ENCODE measurements at regions not wholly inside any gene's neighbourhood (a gene's known extent, or its start where the extent isn't known, plus 50 kb on each side); places are given as distances from the start of the nearest gene placed in this dataset.

GRCh38 chr2:37832590-37833197 is 92.4 kb upstream of the RMDN2 start:
- FAIRE-seq (peak; percentile 93), DNase-seq (ENCODE audit: insufficient read length, low spot score) (peak; percentile 36)
- TF ChIP-seq SPI1 (IDR thresholded peaks at IDR 0.05; ENCODE audit: low read depth, low read length) (no peak), POLR2AphosphoS5 (IDR thresholded peaks at IDR 0.05; ENCODE audit: low read depth, low read length) (no peak), PAX5 (IDR thresholded peaks at IDR 0.05; ENCODE audit: insufficient read depth, low read length, severe bottlenecking) (no peak), POLR2A (IDR thresholded peaks at IDR 0.05; ENCODE audit: low read depth, low read length) (no peak), TAF1 (IDR thresholded peaks at IDR 0.05; ENCODE audit: low read depth, low read length) (no peak), POU2F2 (IDR thresholded peaks at IDR 0.05; ENCODE audit: low read depth, low read length) (no peak)

DNA sequence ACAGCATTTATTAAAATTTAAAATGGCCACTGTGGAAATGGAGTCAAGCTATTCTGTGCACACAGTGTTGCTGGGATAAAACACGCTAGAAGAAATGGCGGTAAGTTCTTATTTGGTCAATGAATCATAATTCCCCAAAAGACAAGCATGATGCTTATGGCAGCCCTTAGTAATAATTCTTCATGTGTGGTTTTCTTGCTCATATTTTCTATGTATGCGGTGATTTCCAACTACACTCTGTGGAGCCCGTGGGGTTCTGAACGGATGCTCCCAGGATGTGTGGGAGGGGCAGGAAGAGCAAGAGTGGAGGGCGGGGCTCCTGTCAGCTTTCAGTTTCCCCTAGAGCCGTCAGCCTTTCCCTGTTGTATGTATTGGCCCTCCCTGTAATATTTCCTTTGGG is 91.7 kb upstream of the RMDN2 start:
- FAIRE-seq (no peak), DNase-seq (ENCODE audit: insufficient read length, low spot score) (no peak)
- TF ChIP-seq SPI1 (IDR thresholded peaks at IDR 0.05; ENCODE audit: low read depth, low read length) (no peak), POLR2A (IDR thresholded peaks at IDR 0.05; ENCODE audit: low read depth, low read length) (no peak), POU2F2 (IDR thresholded peaks at IDR 0.05; ENCODE audit: low read depth, low read length) (no peak)

- no peak for TF ChIP-seq POLR2AphosphoS5 (IDR thresholded peaks at IDR 0.05; ENCODE audit: low read depth, low read length)
- no peak for TF ChIP-seq POU2F2 (IDR thresholded peaks at IDR 0.05; ENCODE audit: low read depth, low read length)
- no peak for TF ChIP-seq TAF1 (IDR thresholded peaks at IDR 0.05; ENCODE audit: low read depth, low read length)
- no peak for TF ChIP-seq PAX5 (IDR thresholded peaks at IDR 0.05; ENCODE audit: insufficient read depth, low read length, severe bottlenecking)
- no peak for TF ChIP-seq SPI1 (IDR thresholded peaks at IDR 0.05; ENCODE audit: low read depth, low read length)
Observed at GRCh38 chr2:37836270-37836669, 88.8 kb upstream of the RMDN2 start.

GRCh38 chr2:37836711-37837110 is 88.4 kb upstream of the RMDN2 start:
- FAIRE-seq, result no peak

More at GRCh38 chr2:37836270-37836669, 88.8 kb upstream of the RMDN2 start:
- no peak for DNase-seq (ENCODE audit: insufficient read length, low spot score)
- no peak for FAIRE-seq

DNA sequence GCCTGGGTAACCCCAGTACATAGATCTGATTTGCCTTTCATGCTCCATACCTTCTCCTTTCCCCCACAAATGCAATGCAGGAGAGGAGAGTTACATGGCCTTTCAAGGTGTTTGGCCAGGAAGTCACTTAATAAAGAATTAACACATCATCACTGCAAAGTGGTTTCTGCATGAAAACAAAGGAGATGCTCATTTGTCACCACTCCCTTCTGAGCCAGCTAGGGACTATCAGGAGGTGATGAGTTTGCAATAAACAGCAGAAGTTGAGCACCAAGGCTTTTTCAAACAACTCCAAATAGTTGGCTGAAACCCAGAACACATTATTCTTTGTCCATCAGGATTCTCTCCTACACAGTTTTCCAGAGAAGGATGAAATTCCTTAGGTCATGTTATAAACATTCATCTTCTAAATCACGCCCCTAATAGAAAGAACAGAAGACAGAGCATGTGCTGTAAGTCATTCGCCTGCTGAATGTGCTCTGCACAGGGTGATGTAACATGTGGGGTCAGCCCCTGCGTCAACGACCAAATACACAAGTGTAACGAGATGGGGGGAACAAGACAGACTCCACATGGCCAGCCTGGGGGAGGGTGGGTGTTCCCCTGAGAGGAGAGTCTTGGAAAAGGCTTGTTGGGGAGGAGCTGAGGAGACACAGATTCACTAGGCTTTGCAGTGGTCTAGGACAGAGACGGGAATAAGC is 87.3 kb upstream of the RMDN2 start:
- TF ChIP-seq PAX5 (IDR thresholded peaks at IDR 0.05; ENCODE audit: insufficient read depth, low read length, severe bottlenecking), result no peak
- no peak for TF ChIP-seq POLR2A (IDR thresholded peaks at IDR 0.05; ENCODE audit: low read depth, low read length)
- TF ChIP-seq POLR2AphosphoS5 (IDR thresholded peaks at IDR 0.05; ENCODE audit: low read depth, low read length), result no peak
- TF ChIP-seq SPI1 (IDR thresholded peaks at IDR 0.05; ENCODE audit: low read depth, low read length), result no peak
- TF ChIP-seq POU2F2 (IDR thresholded peaks at IDR 0.05; ENCODE audit: low read depth, low read length), result no peak
- no peak for TF ChIP-seq TAF1 (IDR thresholded peaks at IDR 0.05; ENCODE audit: low read depth, low read length)
- no peak for FAIRE-seq
- DNase-seq (ENCODE audit: insufficient read length, low spot score), result no peak

More at GRCh38 chr2:37836711-37837110, 88.4 kb upstream of the RMDN2 start:
- no peak for TF ChIP-seq POLR2AphosphoS5 (IDR thresholded peaks at IDR 0.05; ENCODE audit: low read depth, low read length)
- TF ChIP-seq POLR2A (IDR thresholded peaks at IDR 0.05; ENCODE audit: low read depth, low read length), result no peak
- TF ChIP-seq POU2F2 (IDR thresholded peaks at IDR 0.05; ENCODE audit: low read depth, low read length), result no peak
- TF ChIP-seq TAF1 (IDR thresholded peaks at IDR 0.05; ENCODE audit: low read depth, low read length), result no peak
- TF ChIP-seq PAX5 (IDR thresholded peaks at IDR 0.05; ENCODE audit: insufficient read depth, low read length, severe bottlenecking), result no peak
- TF ChIP-seq SPI1 (IDR thresholded peaks at IDR 0.05; ENCODE audit: low read depth, low read length), result no peak
- no peak for DNase-seq (ENCODE audit: insufficient read length, low spot score)

DNA sequence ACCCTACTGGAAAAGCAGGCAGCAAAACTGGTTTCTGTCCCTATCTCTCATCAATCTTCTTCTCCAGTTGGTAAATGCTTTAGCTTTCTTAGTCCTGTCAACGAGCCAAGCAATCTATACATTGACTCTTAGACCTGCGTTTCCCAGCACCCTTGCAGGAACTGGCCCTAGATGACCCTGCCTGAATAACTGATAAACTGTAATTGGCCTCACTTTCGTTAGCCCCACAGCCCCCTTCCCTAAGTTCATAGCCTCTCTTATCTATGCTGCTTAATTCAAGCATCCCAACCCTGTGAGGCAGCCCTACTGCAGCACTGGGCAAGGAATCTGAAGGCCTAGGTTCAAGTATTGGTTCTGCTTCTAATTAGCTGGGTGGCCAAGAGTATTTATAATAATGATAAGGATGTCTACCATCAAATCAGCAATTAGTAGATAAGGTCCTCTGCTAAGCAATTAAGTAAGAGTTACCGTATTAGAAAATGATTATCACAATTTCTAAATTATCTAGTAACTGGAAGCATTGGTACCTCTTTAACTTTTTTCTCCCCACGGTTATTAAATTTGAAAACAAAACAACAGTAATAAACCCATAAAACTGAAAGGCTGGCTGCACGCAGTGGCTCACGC is 86.4 kb upstream of the RMDN2 start:
- FAIRE-seq, result peak; percentile 31
- TF ChIP-seq TAF1 (IDR thresholded peaks at IDR 0.05; ENCODE audit: low read depth, low read length), result no peak
- TF ChIP-seq SPI1 (IDR thresholded peaks at IDR 0.05; ENCODE audit: low read depth, low read length), result no peak
- TF ChIP-seq POLR2AphosphoS5 (IDR thresholded peaks at IDR 0.05; ENCODE audit: low read depth, low read length), result no peak
- TF ChIP-seq PAX5 (IDR thresholded peaks at IDR 0.05; ENCODE audit: insufficient read depth, low read length, severe bottlenecking), result no peak
- no peak for TF ChIP-seq POU2F2 (IDR thresholded peaks at IDR 0.05; ENCODE audit: low read depth, low read length)
- no peak for TF ChIP-seq POLR2A (IDR thresholded peaks at IDR 0.05; ENCODE audit: low read depth, low read length)
- no peak for DNase-seq (ENCODE audit: insufficient read length, low spot score)

GRCh38 chr2:37839991-37840390 is 85.1 kb upstream of the RMDN2 start:
- FAIRE-seq, result no peak
- TF ChIP-seq SPI1 (IDR thresholded peaks at IDR 0.05; ENCODE audit: low read depth, low read length), result no peak

GRCh38 chr2:37842732-37843440 is 82.2 kb upstream of the RMDN2 start:
- TF ChIP-seq POLR2A (IDR thresholded peaks at IDR 0.05; ENCODE audit: low read depth, low read length) (no peak), PAX5 (IDR thresholded peaks at IDR 0.05; ENCODE audit: insufficient read depth, low read length, severe bottlenecking) (no peak), SPI1 (IDR thresholded peaks at IDR 0.05; ENCODE audit: low read depth, low read length) (peak; percentile 48), POLR2AphosphoS5 (IDR thresholded peaks at IDR 0.05; ENCODE audit: low read depth, low read length) (no peak), TAF1 (IDR thresholded peaks at IDR 0.05; ENCODE audit: low read depth, low read length) (no peak)
- FAIRE-seq (no peak), DNase-seq (ENCODE audit: insufficient read length, low spot score) (no peak)

More at GRCh38 chr2:37839991-37840390, 85.1 kb upstream of the RMDN2 start:
- no peak for DNase-seq (ENCODE audit: insufficient read length, low spot score)

DNA sequence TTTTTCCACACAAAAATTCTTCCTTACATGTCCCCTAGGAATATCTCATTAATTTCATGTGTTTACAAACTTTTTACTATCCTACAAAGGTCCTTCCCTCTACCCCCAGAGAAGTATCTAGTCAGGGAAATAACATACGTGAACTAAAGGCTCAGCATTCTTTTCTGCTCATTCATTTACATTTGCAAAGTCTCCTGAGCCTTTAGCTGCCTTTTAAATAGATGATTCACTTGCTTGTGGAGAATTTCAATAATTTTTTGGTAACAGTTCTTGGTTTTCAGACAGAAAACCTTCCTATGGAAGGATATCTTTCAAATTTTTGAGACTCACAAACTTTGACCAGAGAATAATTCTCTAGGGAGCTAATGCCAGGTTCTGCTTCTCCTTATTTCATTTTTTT is 81.5 kb upstream of the RMDN2 start:
- TF ChIP-seq SPI1 (IDR thresholded peaks at IDR 0.05; ENCODE audit: low read depth, low read length) (no peak), TAF1 (IDR thresholded peaks at IDR 0.05; ENCODE audit: low read depth, low read length) (no peak), POLR2A (IDR thresholded peaks at IDR 0.05; ENCODE audit: low read depth, low read length) (no peak), POU2F2 (IDR thresholded peaks at IDR 0.05; ENCODE audit: low read depth, low read length) (no peak), PAX5 (IDR thresholded peaks at IDR 0.05; ENCODE audit: insufficient read depth, low read length, severe bottlenecking) (no peak), POLR2AphosphoS5 (IDR thresholded peaks at IDR 0.05; ENCODE audit: low read depth, low read length) (no peak)
- FAIRE-seq, result no peak
- DNase-seq (ENCODE audit: insufficient read length, low spot score), result no peak

All from GM12891 (cell line).